GM12874 (cell line): ENCODE measurements at regions not wholly inside any gene's neighbourhood (a gene's known extent, or its start where the extent isn't known, plus 50 kb on each side); places are given as distances from the start of the nearest gene placed in this dataset.

ENCODE experiments used
- CTCF ChIP-seq: IDR thresholded peaks from 2 replicates; pipeline ENCODE4 v1.5.1; 2011; ENCODE audit warnings: low read depth, mild to moderate bottlenecking, control low read depth, low read length, moderate library complexity; ENCODE audit not compliant: insufficient read depth

- TF ChIP-seq CTCF, result no peak
Measured at GRCh38 chr4:64724689-64725088, 315.4 kb upstream of the TECRL start.

- no peak for TF ChIP-seq CTCF
Measured at GRCh38 chr4:64721106-64721505, 311.9 kb upstream of the TECRL start.

GRCh38 chr4:64718091-64718490 lies 308.8 kb upstream of the TECRL start:
- no peak for TF ChIP-seq CTCF

- no peak for TF ChIP-seq CTCF
Measured at GRCh38 chr4:64715741-64716140, 306.5 kb upstream of the TECRL start.

- peak; percentile 41 for TF ChIP-seq CTCF
Measured at GRCh38 chr4:64713256-64713840, 304.1 kb upstream of the TECRL start.

GRCh38 chr4:64712590-64712989 lies 303.3 kb upstream of the TECRL start:
- no peak for TF ChIP-seq CTCF

- no peak for TF ChIP-seq CTCF
Measured at GRCh38 chr4:64705989-64706388, 296.7 kb upstream of the TECRL start.
